ENCODE measurements at regions not wholly inside any gene's neighbourhood (a gene's known extent, or its start where the extent isn't known, plus 50 kb on each side); places are given as distances from the start of the nearest gene placed in this dataset.
"Not testable (repeated sequence)": the region's sequence is repeated elsewhere in the genome, so short reads cannot be mapped to it uniquely, and the experiment has no call there.

GRCh38 chr13:78876915-78877549 is 218.1 kb upstream of the OBI1 start:
- no peak overlapping the region for H3K27ac ChIP-seq
- no peaks in the 10 kb centered on the region for H3K36me3 ChIP-seq
- no peak overlapping the region for H3K4me3 ChIP-seq
- 75% methylated on average over 1 of the region's 1 CpG for WGBS
- TF ChIP-seq POLR2AphosphoS5 (IDR thresholded peaks at IDR 0.05), result no peak
- TF ChIP-seq CTCF (IDR thresholded peaks at IDR 0.05), result no peak
- TF ChIP-seq POLR2A (IDR thresholded peaks at IDR 0.05), result no peak
- no peaks in the 10 kb centered on the region for H3K9me3 ChIP-seq
- no peaks in the 10 kb centered on the region for H3K4me1 ChIP-seq (replicated peaks)
- DNase-seq (ENCODE audit: low spot score), result no peak
- no peaks in the 10 kb centered on the region for H3K27me3 ChIP-seq (replicated peaks; ENCODE audit: insufficient read depth)
- intact Hi-C loops (cut with DNase I), result no loop called here

GRCh38 chr13:78875792-78876580 is 217.0 kb upstream of the OBI1 start:
- TF ChIP-seq POLR2AphosphoS5 (IDR thresholded peaks at IDR 0.05), result no peak
- no peak for TF ChIP-seq POLR2A (IDR thresholded peaks at IDR 0.05)
- TF ChIP-seq CTCF (IDR thresholded peaks at IDR 0.05), result no peak
- intact Hi-C loops (cut with DNase I), result no loop called here
- 84% methylated on average over 12 of the region's 12 CpGs for WGBS

GRCh38 chr13:78868991-78869390 is 210.0 kb upstream of the OBI1 start:
- H3K36me3 ChIP-seq, result no peaks in the 10 kb centered on the region
- intact Hi-C loops (cut with DNase I), result no loop called here
- no peaks in the 10 kb centered on the region for H3K9me3 ChIP-seq
- no peaks in the 10 kb centered on the region for H3K27me3 ChIP-seq (replicated peaks; ENCODE audit: insufficient read depth)
- DNase-seq (ENCODE audit: low spot score), result no peak
- no peak overlapping the region for H3K4me3 ChIP-seq
- H3K27ac ChIP-seq, result no peak overlapping the region
- 47% methylated on average over 1 of the region's 1 CpG for WGBS
- H3K4me1 ChIP-seq (replicated peaks), result no peaks in the 10 kb centered on the region
- TF ChIP-seq CTCF (IDR thresholded peaks at IDR 0.05), result no peak
- no peak for TF ChIP-seq POLR2A (IDR thresholded peaks at IDR 0.05)
- no peak for TF ChIP-seq POLR2AphosphoS5 (IDR thresholded peaks at IDR 0.05)

More at GRCh38 chr13:78875792-78876580, 217.0 kb upstream of the OBI1 start:
- no peaks in the 10 kb centered on the region for H3K27me3 ChIP-seq (replicated peaks; ENCODE audit: insufficient read depth)
- no peaks in the 10 kb centered on the region for H3K9me3 ChIP-seq
- no peaks in the 10 kb centered on the region for H3K36me3 ChIP-seq
- no peaks in the 10 kb centered on the region for H3K4me1 ChIP-seq (replicated peaks)
- H3K4me3 ChIP-seq, result no peak overlapping the region
- H3K27ac ChIP-seq, result no peak overlapping the region
- DNase-seq (ENCODE audit: low spot score), result no peak

- Histone ChIP-seq H3K4me3 (no peak overlapping the region), H3K4me1 (replicated peaks) (no peaks in the 10 kb centered on the region), H3K27me3 (replicated peaks; ENCODE audit: insufficient read depth) (no peaks in the 10 kb centered on the region), H3K9me3 (no peaks in the 10 kb centered on the region), H3K36me3 (no peaks in the 10 kb centered on the region), H3K27ac (no peak overlapping the region)
- intact Hi-C loops (cut with DNase I), result no loop called here
- no peak for DNase-seq (ENCODE audit: low spot score)
- WGBS, result 63% methylated on average over 3 of the region's 3 CpGs
- TF ChIP-seq CTCF (IDR thresholded peaks at IDR 0.05) (no peak), POLR2AphosphoS5 (IDR thresholded peaks at IDR 0.05) (no peak), POLR2A (IDR thresholded peaks at IDR 0.05) (no peak)
Measured at GRCh38 chr13:78867655-78868054, 208.7 kb upstream of the OBI1 start.

GRCh38 chr13:78866076-78866475 is 207.1 kb upstream of the OBI1 start:
- DNase-seq (ENCODE audit: low spot score); H3K27me3 ChIP-seq (replicated peaks; ENCODE audit: insufficient read depth); intact Hi-C loops (cut with DNase I); H3K36me3 ChIP-seq; H3K27ac ChIP-seq; H3K4me3 ChIP-seq; H3K4me1 ChIP-seq (replicated peaks); H3K9me3 ChIP-seq: not testable (repeated sequence)
- 62% methylated on average over 4 of the region's 6 CpGs for WGBS

Measured in prostate gland (tissue), 2 donors.